CD4-positive, alpha-beta T cell treated with Interleukin-15 for 4 hours (primary cell): ENCODE measurements at regions not wholly inside any gene's neighbourhood (a gene's known extent, or its start where the extent isn't known, plus 50 kb on each side); places are given as distances from the start of the nearest gene placed in this dataset.

Experiments
- DNase-seq: peaks from one replicate; pipeline ENCODE4 v3.0.0-alpha.2; 2020; ENCODE audit warnings: low spot score

DNA sequence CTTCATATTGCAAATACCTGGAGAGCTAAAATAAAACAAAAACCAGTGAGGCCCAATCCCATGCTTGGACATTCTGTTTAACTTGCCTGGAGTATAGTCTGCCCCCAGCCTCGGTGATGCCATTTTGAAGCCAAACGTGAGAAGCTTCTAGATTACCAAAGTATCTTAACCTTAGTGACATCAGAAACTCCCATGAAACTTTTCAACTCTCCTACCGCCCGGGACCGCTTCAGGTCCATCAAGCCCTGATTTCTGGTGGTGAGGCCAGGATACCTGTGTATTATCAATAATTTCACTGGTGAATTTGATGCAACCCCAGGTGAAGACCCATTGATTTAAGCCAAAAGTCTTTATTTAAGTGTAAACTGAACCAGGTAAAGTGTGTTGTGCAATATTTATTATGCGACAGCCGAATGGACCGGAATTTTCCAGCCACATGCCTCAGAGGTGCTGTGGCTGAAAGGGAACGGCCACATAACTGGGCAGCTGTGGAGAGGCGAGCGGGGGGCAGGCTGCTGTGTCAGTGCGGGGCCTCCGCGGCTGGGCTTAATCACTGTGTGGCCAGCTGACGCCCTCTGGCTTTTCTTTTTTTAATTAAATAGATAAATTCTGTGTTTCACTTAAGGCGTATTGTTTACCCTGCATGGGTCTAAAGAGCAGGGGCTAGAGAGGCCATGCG is 385.5 kb upstream of the B3GAT1 start:
- no peak for DNase-seq

DNA sequence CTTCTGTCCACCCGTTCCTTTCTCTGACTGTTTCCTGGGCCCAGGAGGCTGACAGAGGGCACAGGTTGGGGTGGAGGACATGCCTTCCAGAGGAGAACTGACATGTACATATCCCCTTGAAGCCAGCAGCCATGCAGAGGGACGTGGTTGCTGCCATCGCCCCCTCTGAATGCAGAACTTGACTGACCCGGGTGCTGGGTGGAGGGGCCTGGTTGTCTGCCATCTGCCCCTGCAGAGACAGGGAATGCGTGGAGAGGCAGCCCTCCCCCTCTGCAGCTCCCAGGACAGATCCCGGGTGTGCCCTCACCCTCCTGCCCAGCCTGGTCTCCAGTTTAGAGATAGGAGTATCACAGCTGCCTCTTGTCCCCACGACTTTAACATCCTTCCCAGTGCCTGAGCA is 383.0 kb upstream of the B3GAT1 start:
- DNase-seq: no peak

DNA sequence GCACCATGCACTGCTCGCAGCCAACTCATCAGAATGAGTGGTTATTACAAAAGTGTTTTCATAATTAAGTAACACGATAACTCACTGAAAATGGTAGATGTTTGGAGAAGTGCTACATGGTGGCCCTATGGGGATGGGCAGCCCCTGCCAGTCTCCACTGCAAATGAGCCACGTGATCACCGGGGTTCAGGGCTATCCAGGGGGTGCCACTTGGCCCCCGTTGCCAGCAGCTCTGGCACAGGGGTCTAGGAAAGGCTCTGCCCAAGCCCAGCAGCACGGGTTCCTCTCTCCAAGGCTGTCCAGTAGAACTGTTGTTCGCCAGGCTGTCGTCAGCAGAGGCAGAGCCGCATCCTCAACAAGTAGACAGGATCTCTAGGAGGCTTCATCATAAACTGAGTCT is 382.1 kb upstream of the B3GAT1 start:
- DNase-seq: no peak

DNA sequence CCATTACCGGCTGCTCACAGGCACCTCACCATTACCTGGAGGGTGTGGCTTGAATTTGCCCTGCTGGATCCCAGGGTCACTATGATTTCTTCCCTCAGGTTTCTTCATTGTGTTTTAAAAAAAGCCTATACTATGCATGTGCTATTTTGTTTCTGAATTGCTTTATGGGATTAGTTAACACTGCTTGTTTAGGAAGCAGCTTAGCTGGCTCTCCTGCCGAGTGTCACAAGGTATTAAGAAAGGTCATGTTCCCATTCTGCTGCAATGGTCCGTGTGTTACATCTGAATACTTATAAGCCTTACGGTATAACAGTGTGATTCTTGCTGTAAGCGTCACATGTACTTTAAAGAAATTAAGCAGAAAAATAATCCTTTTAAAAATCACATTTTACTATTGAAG is 380.6 kb upstream of the B3GAT1 start:
- no peak for DNase-seq

DNA sequence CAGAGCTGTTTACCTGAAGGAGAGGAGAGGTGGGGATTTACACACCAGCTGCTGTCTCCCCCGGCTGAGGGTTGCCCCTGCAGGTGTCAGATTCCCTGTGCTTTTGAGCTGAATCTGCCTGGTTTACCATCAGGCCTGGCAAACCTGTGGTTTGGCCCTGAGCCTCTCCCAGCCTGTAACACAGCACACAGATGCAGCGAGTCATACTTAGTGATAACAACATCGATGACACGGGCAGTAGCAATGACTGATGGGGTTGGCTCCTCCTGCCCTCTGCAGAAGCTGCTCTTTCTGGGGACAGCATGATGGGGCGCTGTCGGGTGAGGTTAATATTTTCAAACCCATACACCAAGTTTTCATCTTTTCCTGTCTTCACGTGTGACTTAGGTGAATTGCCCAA is 380.0 kb upstream of the B3GAT1 start:
- no peak for DNase-seq

DNA sequence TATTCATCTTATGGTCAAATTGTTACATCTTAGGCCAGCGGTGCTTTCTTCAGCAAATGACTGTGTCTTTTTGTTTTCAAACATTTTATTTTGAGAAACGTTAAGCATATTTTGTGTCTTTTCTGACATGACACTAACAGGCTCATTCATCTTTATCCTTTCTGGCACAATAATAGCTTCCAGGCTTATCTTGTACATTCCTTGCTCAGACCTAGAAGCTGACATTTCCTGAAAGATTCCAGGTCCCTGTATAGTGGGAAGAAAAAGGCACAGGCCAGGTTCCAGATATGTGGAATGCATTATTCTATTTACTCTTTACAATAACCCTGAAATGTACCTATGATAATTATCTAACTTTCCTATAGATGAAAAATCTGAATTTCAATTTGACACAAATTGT is 379.1 kb upstream of the B3GAT1 start:
- no peak for DNase-seq

DNA sequence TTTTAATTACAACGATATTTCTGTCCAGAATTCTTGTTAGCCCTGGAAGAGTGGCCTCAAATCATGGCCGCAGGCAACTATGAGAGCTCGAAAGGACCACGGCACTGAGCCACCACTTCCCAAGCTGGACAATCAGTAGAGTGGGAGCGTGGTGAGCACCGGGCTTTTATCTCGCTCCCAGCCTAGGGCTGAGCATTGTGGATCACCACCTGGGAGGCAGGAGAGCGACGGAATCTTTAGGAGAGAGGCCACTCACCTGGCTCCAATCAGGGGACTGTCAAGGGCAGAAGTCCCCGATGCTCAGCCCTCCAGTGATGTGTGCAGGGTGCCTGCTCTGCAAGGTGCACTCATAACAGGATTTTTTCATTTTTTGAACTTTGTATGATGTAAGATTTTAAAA is 377.1 kb upstream of the B3GAT1 start:
- DNase-seq: no peak

DNA sequence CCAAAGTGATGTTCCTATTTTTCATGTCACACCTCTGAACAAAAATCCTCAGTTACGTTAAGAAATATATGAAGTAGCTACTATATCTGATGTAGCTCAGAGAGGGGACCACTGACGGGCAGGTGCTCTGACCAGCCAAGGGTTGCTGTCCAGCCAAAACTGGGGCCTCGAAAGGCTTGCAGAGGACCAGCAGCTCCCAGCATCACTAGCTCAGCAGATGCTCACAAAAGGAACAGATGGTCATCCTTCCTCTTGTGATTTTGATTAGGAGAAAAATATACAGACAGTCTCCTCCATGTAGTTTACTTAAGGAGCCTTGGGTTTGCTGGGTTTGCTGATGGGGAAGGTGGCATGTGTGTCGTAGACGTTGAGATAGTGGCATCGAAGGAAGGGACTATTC is 374.6 kb upstream of the B3GAT1 start:
- no peak for DNase-seq

DNA sequence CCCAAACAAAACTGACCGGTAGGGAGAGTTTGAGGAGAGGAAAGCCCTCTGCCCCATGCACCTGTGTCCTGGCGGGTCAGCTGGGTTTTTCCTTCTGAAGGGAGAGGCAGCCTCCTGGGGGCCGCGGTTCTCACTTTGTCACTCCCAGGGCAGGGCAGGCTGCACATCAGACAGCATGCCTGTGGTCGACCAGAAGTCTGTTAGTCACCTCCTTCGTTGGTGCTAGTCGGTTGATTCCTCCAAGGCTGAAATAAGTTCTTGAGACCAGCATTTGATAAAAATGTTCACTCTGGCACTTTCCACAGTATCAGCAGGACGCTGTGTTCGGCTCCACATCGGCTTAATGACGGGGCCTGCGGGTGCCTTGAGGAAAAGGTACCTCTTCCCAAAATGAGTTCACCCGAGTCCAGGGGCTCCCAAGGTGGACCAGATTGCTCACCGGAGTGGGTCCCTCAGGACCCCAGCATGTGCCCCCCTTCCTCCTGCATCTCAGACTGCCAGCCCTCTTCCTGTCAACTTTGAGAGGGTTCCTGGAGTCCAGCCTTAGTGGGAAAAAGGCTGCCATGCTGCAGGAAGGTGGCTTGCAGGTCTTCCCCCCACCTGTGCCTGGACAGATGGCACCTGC is 373.7 kb upstream of the B3GAT1 start:
- DNase-seq: no peak

DNA sequence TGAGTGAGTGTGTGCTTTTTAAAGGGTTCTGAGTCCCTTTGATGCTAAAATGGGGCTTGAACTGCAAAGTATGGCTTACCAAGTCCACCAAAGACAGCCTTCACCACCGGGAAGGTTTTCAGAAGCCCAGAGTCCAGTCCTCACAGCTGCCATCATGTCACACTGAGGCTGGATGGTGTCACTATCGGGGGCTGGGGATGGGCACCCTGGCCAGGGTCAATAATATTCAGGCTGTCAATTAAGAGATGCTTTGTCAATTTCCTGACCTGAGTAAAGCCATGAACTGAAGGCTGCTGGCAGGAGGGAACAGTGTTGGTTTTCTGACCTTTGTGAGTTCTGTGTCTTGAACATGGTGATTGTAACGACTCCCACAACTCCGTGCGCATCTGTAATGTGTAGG is 373.0 kb upstream of the B3GAT1 start:
- no peak for DNase-seq

DNA sequence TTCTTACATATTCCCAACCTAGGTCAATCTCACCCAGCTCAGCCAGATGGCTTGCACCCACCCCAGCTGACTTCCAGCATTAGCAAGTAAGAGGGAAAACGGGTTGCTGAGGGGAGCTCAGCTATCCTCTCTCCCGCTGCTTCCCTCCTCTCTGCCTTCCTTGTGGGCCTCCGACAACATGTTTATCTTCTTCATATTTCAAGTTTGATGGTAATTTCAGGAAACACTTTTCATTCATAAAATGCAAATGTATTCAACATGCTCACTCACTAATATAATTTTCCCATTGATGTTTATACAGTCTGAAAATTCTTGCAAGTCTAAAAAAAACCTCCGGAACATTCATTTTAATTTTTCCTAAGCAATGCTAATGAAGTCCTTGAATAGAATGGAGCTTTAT is 372.5 kb upstream of the B3GAT1 start:
- no peak for DNase-seq

DNA sequence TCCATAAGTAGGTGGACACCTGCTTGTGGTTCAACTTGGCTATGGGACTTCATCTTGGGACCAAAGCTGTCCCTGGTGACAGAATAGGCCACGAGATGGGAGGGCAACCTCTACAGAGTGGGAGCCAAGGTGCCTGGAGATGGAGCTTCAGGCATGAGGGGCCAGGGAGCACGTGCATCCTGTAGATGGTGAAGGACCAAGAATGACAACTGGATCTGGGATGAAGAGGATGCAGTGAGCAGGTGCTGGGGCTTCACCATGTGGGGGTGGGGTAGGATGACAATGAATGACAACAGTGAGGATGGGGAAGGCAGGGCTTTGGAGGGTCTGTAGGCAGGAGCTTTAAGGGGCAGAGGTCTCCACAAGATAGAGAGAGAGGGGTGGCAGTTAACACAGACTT is 372.0 kb upstream of the B3GAT1 start:
- DNase-seq: no peak

DNA sequence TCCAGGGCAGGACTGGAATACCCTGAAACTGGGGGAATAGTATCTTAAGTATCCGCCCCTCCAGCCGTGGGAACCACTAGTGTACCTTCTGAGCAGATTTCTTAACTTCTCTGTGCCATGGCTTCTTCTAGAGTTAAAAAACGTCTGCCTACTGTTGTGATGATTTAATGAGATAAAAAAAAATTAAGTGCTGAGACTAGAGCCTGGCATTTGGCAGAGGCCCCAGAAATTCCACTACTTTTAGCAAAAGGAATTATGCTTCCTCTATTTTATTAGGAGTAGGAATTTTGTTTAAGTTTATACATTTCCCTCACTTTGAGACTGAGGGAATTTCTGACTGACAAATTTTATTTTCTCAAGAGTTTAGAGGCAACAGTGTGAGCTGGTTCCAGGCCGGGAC is 371.2 kb upstream of the B3GAT1 start:
- no peak for DNase-seq

DNA sequence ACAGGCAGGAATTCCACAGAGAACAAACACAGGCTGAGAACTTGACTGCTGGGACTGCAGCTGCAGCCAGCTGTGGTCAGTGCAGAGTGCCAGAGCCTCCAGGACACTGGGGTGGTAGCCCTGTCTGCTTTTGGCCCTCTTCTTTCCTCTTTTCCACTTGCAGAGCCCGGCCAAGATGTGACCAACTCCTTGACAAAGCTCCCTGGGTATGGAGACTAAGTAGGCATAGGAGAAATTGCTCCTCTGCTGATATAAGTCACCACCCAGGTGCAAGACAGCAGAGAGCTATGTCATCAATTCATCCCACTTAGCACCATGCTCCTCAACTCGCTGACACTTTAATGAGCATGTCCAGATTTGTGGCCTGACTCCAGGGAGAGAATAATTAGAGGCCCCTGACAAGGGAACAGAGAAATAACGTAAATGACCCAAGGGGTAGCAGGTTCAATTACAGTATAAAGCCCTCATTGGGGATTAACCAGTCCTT is 369.4 kb upstream of the B3GAT1 start:
- no peak for DNase-seq

DNA sequence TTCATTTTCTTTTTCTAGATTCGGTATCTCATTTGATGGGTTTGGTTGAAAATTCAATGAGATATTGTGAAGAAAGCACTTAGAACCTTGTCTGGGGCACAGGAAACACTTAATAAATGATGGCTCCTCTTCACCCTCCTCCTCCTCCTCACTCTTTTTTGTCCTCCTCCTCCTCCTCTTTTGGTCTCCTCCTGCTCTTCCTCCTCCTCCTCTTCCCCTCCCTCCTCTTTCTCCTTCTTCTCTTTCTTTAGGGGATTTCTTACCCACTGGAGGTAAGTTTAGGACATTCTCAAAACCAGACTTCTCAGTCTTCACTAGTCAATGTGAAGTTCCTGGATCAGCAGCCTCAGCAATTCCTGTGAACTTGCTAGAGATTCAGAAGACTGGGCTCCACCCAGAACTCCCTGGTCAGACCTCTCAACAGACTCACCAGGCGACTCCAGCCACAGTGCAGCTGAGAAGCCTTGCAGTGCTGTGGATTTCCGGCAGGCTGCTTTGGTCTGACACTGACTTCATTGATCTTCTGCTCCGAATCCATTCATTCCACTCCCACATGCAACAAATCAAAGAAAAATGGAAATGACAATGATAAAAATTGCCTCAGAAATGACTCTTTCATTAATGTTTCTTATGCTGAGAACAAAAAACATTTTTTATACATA is 368.6 kb upstream of the B3GAT1 start:
- DNase-seq: no peak

DNA sequence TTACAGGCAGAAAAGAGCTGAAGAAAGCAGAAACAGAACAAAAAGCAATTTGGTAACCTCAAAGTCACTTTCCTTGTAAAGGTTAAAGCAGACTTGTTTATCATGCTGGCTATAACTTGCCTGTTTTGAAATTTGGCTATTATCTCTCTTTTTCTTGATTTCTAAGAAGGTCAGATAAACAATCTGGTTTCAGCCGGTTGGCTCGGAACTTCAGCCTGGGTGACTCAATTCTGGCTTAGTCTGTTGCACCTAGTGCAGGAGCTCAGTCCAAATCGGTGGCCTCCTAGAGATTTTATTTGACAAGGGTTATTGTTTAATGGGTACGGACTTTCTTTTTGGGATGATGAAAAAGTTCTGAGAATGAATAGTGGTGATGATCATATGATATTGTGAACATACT is 367.1 kb upstream of the B3GAT1 start:
- no peak for DNase-seq

DNA sequence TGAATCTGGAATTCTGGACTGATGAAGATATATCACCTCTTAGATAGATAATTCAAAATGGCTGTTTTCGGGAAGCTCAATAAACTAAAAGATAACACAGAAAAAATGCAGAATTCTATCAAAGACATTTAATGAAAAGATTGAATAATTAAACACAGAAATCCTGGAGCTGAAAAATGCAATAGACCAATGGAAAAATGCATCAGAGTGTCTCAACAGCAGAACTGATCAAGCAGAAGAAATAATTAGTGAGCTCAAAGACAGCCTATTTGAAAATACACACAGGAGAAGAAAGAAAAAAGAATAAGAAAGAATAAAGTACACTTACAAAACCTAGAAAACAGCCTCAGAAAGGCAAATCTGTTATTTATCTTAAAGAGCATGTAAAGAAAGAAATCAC is 356.4 kb upstream of the B3GAT1 start:
- DNase-seq: no peak

DNA sequence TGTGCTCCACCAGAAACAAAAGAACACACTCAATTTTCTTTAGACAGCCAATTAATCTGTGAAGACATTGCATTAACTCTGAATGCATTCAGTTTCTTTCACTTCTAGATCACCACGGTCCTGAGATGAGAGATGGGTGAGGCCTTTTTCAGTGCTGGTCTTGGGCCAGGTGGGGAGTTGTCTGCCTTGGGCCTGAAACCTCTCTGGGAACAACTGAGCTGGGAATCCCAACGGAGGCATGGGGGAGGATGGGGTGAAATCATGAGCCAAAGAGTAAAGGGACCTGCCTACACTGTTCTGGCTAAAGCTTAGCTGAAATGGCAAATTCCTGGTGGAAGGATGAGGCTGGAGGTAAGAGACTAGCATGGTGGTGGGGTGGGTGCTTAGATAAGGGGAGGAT is 353.5 kb upstream of the B3GAT1 start:
- no peak for DNase-seq

DNA sequence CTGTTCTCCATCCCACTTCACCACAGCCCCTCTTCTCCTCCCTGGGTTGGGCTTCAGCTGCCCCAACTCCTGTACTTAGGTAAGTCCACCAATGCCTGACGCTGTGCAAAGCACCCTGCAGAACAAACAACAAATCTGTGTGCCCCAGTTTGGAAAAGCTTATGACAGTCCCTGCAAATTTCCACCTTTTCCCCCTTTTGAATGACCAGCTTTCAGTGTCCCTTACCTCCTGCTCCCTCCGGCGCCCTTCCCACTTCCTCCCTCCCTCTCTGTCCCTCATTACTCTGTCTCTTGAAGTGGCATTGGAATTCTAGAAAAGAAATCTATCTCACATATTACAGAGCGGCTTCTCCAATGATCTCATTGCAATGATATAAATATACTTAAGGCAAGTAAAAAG is 352.9 kb upstream of the B3GAT1 start:
- DNase-seq: no peak

DNA sequence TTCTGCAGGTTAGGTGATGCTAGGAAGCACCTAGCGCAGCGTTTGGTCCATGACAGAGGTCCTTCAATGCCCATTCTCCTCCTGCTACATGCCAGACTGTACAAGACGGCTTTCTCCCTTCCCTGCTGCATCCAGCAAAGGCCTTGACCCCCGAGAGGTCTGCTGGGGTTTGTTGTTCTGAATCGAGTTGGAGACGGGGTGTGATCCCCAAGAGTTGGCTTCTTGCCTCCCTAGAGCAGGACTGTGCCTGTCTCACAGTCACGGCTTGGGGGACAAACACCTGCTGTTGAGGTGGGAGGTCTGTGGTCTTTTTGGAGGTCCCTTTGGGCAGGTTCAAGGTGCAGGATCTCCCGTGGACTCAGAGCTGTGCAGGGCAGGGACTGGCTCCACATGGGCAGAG is 352.3 kb upstream of the B3GAT1 start:
- no peak for DNase-seq

DNA sequence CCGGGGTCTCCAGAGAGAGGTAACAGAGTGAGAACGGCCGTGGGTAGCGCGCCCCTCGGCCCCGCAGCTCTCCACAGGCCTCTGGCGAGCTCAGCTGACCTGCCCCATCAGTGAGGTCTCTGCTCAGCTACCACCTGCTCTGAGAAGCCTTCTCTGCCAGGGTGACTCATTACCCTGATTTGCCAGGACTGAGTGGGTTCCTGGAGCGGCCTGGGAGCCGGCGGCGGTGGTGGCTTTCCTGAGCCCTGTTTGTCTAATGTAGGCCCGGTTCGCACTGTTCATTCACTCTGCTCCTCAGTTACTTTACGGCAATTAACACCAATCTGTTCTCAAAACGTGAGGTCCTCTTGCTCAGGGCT is 351.0 kb upstream of the B3GAT1 start:
- no peak for DNase-seq

DNA sequence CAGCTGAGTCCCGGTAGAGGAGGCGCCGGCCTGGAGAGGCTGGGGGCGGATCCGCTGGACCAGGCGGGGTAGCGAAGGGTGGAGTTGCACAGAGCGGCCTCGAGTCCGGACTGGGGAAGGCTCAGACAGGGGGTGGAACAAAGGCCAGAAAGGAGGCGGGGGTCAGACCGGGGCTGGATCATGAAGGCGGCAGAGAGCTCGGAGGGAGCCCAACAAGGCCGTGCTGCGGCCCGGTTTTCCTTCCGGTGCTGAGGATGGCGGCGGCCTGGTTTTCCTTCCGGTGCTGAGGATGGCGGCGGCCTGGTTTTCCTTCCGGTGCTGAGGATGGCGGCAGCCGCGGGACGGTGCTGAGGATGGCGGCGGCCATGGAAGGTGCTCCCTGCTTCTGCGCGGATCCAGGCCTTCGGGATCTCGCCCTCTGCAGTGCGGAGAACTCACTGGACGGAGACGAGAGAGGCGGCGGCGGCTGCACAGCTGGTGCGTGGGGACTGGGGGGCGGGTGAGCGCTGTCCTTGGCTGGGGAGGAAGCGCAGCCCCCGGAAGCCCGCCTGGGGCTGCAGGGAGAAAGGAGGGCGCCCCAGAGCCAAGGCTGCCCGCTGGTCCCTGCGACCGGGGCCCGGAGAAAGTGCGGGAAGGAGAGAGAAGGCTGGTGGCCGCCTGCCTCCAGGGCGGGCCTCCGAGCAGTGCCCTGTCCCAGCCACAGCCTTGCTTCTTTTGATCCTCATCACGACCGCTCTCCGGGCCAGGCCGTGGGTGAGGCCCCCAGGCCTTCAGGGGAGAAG is 350.4 kb upstream of the B3GAT1 start:
- DNase-seq: no peak

DNA sequence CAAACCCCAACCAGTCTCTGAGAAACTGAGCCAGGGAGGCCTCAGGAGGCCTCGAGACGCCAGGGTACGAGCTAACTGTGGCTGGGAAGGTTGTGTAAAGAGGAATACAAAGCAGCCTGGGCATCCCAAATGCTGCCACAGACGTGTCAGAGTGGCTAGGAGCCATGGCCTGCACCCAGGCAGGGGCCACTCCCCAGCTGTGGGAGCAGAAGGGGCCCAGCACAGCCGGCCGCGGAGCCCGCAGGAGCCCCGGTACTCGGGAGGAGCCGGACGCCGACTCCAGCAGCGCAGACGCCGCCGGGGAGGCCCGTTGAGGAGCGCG is 349.8 kb upstream of the B3GAT1 start:
- DNase-seq: no peak
